GM19397 (cell line): ENCODE measurements at regions not wholly inside any gene's neighbourhood (a gene's known extent, or its start where the extent isn't known, plus 50 kb on each side); places are given as distances from the start of the nearest gene placed in this dataset.
"Not testable (repeated sequence)": the region's sequence is repeated elsewhere in the genome, so short reads cannot be mapped to it uniquely, and the experiment has no call there.

Experiments
- ATAC-seq: cut with Tn5 transposase; IDR thresholded peaks from one replicate; pipeline ENCODE4 v1.9.1; 2021; ENCODE audit warnings: mild to moderate bottlenecking, moderate library complexity; ENCODE audit not compliant: unreplicated experiment

GRCh38 chr12:29901585-29901984, 117.8 kb upstream of the TMTC1 start:
- no peak for ATAC-seq

- ATAC-seq: no peak
These were observed 115.6 kb upstream of the TMTC1 start for GRCh38 chr12:29899212-29899931.

- no peak for ATAC-seq
These were observed 112.2 kb upstream of the TMTC1 start for GRCh38 chr12:29895966-29896365.

GRCh38 chr12:29893002-29893401, 109.3 kb upstream of the TMTC1 start:
- ATAC-seq: no peak

GRCh38 chr12:29891792-29892191, 108.0 kb upstream of the TMTC1 start:
- no peak for ATAC-seq

GRCh38 chr12:29889737-29890136, 106.0 kb upstream of the TMTC1 start:
- no peak for ATAC-seq

- no peak for ATAC-seq
These were observed 105.0 kb upstream of the TMTC1 start for GRCh38 chr12:29888777-29889176.

GRCh38 chr12:29884957-29885356, 101.2 kb upstream of the TMTC1 start:
- not testable (repeated sequence) for ATAC-seq

GRCh38 chr12:29883941-29884554, 100.3 kb upstream of the TMTC1 start:
- no peak for ATAC-seq

GRCh38 chr12:29883525-29883924, 99.8 kb upstream of the TMTC1 start:
- no peak for ATAC-seq

- ATAC-seq: no peak
These were observed 99.1 kb upstream of the TMTC1 start for GRCh38 chr12:29882846-29883245.

GRCh38 chr12:29880987-29881386, 97.2 kb upstream of the TMTC1 start:
- ATAC-seq: no peak

GRCh38 chr12:29879606-29880308, 96.0 kb upstream of the TMTC1 start:
- ATAC-seq: no peak

- ATAC-seq: no peak
These were observed 86.2 kb upstream of the TMTC1 start for GRCh38 chr12:29869946-29870345.

GRCh38 chr12:29867823-29868222, 84.1 kb upstream of the TMTC1 start:
- no peak for ATAC-seq

GRCh38 chr12:29863665-29864064, 79.9 kb upstream of the TMTC1 start:
- ATAC-seq: no peak

GRCh38 chr12:29858270-29858786, 74.6 kb upstream of the TMTC1 start:
- no peak for ATAC-seq

GRCh38 chr12:29847246-29847645, 63.5 kb upstream of the TMTC1 start:
- ATAC-seq: no peak

- no peak for ATAC-seq
These were observed 60.9 kb upstream of the TMTC1 start for GRCh38 chr12:29844667-29845066.

- ATAC-seq: no peak
These were observed 59.3 kb upstream of the TMTC1 start for GRCh38 chr12:29843036-29843435.

- no peak for ATAC-seq
These were observed 55.0 kb upstream of the TMTC1 start for GRCh38 chr12:29838768-29839167.
